Heart left ventricle (tissue), 13 donors: ENCODE measurements at regions not wholly inside any gene's neighbourhood (a gene's known extent, or its start where the extent isn't known, plus 50 kb on each side); places are given as distances from the start of the nearest gene placed in this dataset.

Experiments used
- POLR2A ChIP-seq, 2 donors: fragments of 450-650 bp; IDR thresholded peaks; one replicate each; pipeline ENCODE4 v1.6.1; 2017; ENCODE audit warnings: antibody characterized with exemption in 2 of 2, mild to moderate bottlenecking in 2 of 2, moderate library complexity in 2 of 2
- TF ChIP-seq, protein P1 (sequence below), 12 donors: fragments of 200-600 bp; sonication (generic) in 4 of 12; IDR thresholded peaks; one replicate each; pipeline versions ENCODE4 v1.5.0 to v1.8.0; 2018 to 2022; ENCODE audit warnings: antibody characterized with exemption in 12 of 12, mild to moderate bottlenecking in 5 of 12
- donor health status: ischemic (EF 13 %, LVEDD 7.1; RV severe dilation, severe dysfunction).
- donor health status: DM: no; HTN: yes; CAD: no.
- donor health status: DM: no; HTN: no; CAD: no.
- donor health status: ischemic (EF 25% LVEDD 6.9; RV normal size, moderate dysfunction).
- donor health status: ischemic (EF 25% LVEDD 5.7; RV mildly dilated, moderate dysfunction).
- donor health status: ischemic (EF 35%, LVEDD 5.7; RV mildly dilated, moderate dysfunction).
- donor health status: nonischemic (EF 11% LVEDD 7.7; RV severe dilation, severe dysfunction).
- donor health status: DM: yes; HTN: yes; CAD: no.
- donor health status: PGD.
- donor health status: ischemic (EF 29% LVEDD 5.4; RV normal size, mild dysfunction).
- donor health status: nonischemic (EF 23%, LVEDD 6.1; RV moderate dilation, normal function).

DNA sequence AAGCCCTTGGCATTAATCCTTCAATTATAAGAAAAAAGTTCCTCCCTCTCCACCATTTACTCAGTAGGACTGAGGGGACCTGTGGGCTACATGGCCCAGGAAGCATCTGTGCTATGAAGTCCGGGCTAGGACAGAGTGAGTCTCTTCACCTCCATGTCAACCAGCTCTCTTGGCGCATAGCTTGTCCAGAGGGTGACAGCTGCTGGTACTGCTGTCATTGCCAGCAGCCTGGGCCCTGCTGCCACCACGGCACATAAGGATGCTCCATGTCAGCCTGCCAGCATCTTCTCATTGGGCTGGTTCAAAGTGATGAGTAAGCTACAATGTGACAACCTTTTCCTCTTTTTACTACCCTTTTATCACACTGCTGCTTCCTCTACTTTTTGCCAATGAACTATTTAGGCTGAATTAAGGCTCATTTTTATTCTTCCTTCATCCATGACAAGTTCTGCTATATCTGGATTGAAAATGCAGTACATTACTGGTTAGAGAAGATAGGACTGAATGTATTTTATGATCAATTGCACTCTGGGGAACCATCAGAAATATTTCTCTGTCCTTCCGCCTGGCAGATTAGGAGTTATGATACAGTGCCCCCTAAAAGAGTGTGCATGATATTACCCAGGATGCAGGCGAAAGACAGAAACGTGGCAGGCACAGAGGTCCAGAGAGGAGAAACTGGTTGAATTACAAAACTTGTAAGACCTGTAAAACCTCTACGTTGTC lies 258.9 kb upstream of the TNP1 start:
- TF ChIP-seq, protein P1, sequence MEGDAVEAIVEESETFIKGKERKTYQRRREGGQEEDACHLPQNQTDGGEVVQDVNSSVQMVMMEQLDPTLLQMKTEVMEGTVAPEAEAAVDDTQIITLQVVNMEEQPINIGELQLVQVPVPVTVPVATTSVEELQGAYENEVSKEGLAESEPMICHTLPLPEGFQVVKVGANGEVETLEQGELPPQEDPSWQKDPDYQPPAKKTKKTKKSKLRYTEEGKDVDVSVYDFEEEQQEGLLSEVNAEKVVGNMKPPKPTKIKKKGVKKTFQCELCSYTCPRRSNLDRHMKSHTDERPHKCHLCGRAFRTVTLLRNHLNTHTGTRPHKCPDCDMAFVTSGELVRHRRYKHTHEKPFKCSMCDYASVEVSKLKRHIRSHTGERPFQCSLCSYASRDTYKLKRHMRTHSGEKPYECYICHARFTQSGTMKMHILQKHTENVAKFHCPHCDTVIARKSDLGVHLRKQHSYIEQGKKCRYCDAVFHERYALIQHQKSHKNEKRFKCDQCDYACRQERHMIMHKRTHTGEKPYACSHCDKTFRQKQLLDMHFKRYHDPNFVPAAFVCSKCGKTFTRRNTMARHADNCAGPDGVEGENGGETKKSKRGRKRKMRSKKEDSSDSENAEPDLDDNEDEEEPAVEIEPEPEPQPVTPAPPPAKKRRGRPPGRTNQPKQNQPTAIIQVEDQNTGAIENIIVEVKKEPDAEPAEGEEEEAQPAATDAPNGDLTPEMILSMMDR (IDR thresholded peaks at IDR 0.05), result no peak
- no peak for TF ChIP-seq POLR2A (IDR thresholded peaks at IDR 0.05)
